HG03354 (cell line): ENCODE measurements at regions not wholly inside any gene's neighbourhood (a gene's known extent, or its start where the extent isn't known, plus 50 kb on each side); places are given as distances from the start of the nearest gene placed in this dataset.
"Not testable (repeated sequence)": the region's sequence is repeated elsewhere in the genome, so short reads cannot be mapped to it uniquely, and the experiment has no call there.

Experiments used
- ATAC-seq: cut with Tn5 transposase; IDR thresholded peaks from one replicate; pipeline ENCODE4 v1.9.1; 2021; ENCODE audit warnings: mild to moderate bottlenecking; ENCODE audit not compliant: unreplicated experiment, poor library complexity, severe bottlenecking

DNA sequence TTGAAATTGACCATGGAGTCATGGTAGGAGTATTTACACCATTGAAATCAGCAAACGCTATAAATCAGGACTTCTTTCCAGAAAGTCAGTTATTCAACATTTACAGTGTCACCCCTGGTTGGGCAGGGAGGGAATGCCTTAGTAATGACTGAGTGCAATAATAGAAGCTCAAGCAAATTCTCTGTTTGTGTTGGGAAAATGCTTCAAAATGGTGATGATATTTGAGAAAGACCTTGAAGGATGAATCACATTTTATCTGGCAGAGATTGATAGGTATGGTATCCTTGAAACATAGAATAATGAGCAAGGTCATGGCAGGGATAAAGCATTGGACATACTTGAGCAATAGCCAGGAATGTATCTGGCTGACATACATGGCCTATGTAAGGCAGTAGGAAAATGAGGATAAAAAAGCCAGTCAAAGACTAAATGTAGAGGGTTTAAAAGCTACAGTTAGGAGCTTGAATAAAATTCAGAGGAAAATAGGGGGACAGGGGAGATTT lies 248.7 kb downstream of the FMR1NB start:
- no peak for ATAC-seq

DNA sequence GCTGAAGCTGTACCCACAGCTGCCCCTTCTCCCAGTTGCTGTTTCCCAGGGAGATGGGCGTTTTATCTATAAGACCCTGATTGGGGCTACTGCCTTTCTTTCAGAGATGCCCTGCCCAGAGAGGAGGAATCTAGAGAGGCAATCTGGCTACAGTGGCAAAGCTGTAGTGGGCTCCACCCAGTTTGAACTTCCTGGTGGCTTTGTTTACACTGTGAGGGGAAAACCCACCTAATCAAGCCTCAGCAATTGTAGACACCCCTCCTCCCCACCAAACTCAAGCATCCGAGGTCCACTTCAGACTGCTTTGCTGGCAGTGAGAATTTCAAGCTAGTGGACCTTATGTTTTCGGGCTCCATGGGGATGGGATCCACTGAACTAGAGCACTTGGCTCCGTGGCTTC lies 240.4 kb upstream of the AFF2 start:
- ATAC-seq: no peak

DNA sequence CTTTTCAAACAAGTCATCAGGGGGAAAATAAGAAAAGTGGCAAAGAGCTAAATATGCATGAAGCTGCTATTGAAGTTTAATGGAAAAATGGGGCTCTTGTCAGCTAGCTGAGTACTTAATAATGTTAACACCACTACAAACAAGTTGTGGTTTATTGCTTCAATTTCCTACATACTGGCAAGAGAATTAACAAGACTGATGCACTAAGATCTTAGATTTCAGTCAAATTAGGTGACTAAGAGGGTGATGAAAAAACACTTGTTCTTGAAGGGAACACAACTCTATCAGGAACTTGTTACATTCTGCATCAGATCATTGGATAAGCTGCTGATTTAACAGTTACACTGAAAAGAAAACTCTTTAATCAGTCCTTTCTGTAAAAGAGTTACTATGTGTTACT lies 234.6 kb upstream of the AFF2 start:
- ATAC-seq: no peak

DNA sequence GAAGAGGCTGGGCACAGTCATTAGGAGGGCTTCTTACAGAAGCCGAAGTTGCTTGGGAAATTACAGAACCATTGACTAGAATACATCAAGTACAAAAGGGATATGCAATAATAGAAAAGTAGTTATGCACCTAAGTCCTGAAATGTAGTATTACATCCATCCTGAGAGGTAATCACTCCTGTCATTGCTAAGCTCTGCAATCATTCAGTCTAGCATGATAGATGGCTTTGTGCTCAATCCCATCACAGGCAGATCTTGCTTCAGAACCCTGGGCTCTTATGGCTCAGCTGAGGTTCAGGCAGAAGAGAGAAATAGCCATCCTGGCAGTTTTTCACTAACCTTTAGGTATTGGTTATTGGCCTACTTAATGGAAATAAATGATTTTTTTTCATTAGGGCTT lies 231.7 kb upstream of the AFF2 start:
- ATAC-seq: no peak

DNA sequence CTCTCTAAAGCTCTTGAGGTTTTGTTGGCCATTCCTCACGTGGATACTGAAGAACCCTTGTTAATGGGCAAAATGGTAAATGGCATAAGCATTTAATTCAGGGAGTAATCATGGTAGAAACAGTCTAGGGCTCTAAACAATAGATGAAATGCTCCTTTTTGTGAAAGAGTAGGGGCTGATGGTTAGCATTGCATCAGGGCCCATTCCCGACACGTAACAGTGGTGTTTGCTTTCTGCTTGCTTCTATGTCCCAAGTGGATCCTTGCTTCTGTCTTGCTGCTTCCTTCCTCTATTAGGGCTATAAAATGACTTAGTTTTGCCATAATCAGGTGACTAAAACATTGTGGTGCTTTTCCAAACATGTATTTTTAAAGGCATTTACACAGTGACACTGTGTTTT lies 230.9 kb upstream of the AFF2 start:
- no peak for ATAC-seq

DNA sequence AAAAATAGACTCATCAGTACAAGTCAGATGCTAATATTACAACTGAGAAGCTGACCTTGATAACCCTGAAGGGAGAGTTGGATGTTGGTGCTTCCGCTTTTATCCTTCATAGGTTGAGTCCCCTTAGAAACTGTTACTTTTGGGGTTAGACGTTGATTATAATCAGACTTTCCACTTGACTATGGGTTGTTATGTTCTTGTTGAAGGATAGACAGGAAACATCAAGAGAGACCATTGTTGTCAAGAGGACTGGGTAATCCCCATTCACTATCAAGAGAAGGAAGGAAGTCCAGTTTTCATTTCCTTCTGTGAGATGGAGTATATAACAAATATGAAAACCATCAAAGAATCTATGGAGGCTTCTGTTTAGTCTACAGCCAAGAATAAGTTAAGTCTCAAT lies 229.9 kb upstream of the AFF2 start:
- ATAC-seq: no peak

DNA sequence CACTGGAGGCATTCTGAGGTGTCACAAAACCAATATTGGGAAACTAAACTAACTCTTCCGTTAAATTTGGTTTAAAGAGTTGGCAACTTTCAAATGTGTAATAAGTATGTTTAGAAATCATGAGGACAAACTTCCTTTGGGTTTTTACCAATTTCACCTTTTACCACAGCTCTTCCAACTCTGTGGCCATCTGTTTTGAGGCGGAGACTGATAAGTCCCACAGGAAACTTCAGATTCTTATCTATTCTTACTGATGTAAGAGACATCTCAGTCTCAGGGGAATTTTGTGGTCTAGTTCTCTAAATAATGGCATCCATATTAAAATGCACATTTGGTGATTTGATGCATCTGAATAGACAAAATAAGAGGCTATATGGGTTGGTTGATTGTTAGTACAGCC lies 229.2 kb upstream of the AFF2 start:
- ATAC-seq: no peak

DNA sequence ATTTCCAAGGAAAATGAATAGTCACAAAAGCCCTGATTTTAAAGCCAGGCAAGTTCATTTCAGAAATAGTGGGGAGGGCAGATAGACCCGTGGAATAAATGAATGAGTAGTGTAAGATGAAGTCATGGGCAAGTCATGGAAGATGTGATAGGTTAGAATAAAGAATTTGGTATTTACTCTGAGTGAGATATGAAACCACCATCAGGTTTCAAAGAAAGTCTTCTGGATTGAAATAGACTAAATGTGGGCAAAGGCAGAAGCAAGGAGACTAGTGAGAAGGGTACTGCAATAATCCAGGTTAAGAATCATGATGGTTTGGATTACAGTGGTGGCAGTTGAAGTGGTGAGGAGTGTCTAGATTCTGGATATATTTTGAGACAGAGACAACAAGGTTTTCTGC lies 218.5 kb upstream of the AFF2 start:
- ATAC-seq: no peak

DNA sequence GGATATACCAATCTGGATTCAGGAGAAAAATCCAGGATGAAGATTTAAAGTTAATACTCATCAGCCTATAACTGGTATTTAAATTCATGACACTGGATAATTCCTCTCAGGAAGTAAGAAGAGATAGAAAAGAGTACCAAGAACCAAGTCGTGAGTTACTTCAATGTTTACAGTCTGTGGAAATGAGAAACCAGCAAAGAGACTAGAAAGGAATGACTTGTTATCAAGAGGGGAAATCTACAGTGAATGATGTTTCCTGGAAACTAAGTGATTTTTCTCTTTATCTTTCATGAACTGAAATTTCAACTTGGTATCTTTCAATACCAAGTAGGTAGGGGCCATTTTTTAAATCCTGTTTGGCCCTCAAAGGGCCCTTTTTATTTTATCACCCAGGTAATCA lies 217.9 kb upstream of the AFF2 start:
- ATAC-seq: no peak

DNA sequence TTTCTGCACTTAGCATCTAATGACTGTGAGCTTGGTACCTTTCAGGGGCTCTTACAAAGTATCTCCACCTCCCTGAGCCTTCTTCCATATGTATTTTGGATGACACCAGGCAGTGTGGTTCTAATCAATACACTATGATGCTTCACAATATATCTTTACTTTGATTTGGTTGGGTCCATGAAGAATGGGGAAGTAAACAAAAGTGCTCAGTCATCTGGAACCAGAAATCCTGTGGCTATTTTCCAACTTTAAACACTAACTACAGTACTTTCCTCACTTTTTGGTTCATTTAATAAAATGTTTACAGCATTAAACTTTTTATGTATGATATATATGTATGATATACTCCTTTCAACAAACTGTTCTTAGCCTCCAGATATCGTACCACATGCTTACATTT lies 216.4 kb upstream of the AFF2 start:
- ATAC-seq: no peak

DNA sequence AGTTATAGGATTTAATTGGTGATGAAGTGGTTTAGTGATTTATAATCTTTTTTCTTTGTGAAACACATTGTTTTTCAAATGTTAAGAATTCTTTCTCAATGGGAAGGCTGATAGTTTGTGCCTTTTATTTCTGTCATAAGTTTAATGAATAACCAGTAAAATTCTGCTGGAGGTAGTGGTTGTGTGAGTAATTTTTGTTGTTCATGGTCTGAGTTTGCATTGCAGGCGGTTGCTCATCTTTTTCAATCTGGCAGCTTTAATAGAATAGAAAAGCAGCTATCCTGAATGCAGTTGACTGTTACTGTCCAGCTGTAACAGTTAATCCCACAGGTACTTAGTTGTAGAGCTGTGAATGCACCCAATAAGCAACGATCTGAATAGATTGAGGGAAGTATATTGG lies 215.6 kb upstream of the AFF2 start:
- no peak for ATAC-seq

DNA sequence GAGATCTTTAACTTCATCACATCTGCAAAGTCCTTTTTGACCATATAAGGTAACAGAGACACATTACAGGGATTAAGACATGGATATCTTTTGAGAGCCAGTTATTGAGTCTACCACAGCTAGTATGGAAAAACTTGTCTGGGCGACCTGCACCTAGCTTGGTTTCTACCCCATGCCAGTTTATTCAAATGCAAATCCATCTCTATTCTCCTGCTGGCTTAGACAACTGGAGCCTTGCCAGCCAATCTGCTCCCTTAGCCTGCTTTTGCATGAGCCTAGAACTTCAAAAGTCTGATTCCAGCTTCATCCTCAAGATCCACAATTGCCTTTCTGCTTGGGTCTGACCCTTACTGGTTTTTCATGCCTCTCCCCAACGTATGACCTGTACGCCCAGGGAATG lies 212.0 kb upstream of the AFF2 start:
- ATAC-seq: no peak

DNA sequence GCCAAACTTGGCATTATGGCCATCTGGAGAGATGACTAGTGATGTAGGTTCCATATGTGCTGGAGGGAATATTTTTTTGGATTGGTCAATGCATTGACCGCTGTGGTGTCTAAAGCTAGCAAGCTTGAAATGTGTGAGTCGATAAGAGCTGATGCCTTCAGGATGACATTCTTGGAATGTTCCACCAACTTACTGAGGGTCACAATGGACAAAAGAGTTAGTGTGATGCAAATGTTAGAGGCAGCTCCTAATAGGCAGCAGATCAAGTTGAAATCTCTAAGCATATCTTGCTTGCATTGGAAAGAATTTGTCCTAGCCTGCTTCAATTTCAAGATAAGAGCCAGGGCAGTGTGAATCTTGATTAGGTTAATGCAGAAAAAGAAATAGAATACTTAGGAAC lies 210.4 kb upstream of the AFF2 start:
- no peak for ATAC-seq

DNA sequence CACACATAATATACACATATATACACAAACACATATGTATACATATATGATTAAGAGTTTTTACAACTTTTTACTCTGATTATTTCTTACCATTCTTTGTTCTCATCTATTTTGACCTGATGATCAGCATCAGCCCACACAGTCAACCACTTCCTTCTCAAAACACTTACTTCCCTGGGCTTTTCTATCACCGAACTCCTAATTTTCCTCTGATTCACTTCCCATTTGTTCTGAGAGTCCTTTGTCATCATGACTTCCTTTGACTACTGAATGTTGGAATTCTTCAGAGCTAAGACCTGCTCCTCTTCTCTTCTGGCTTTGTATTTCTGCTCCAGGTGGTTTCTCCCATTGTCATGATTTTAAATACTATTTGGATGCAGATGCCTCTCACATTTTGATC lies 209.5 kb upstream of the AFF2 start:
- no peak for ATAC-seq

DNA sequence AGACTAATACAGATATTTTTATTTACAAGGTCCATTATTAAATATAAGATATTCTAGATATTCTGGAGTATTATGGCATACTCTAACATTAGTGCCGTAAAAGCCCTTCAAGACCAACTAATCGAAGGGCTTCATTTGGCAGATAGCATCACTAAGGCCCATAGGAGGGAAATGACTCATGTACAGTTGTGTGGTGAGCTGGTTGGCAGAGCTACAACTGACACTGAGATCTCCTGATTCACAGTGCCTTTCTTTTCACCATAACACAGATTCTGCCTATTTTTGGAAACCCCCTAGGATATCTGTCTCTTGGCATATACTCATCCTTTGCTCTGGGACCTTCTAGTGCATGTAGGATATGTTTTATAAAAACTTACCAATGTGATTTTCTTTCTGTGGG lies 201.7 kb upstream of the AFF2 start:
- ATAC-seq: no peak

DNA sequence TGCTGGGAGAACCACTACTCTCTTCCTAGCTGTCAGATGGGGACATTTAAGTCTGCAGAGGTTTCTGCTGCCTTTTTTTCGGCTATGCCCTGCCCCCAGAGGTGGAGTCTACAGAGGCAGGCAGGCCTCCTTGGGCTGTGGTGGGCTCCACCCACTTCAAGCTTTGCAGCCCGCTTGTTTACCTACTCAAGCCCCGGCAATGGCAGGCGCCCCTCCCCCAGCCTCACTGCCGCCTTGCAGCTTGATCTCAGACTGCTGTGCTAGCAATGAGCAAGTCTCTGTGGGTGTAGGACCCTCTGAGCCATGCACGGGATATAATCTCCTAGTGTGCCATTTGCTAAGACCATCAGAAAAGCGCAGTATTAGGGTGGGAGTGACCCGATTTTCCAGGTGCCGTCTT lies 195.2 kb upstream of the AFF2 start:
- ATAC-seq: not testable (repeated sequence)

DNA sequence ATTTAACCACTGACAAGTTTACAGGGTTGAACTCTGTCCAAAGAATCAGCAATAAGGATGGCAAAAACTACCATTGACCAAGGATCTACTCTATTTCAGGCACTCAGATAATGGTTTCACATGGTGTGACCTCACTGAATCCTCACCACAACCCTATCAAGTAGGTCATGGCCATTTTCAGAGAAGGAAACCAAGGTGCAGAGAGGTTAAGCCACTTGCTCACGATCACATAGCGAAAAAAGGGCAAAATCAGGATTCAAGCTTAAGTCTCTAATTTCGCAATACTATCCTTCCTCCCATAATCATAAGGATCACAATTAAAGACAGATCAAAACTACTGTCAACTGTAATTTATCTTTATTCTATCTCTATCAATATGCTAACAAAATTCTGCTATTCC lies 191.0 kb upstream of the AFF2 start:
- ATAC-seq: no peak

DNA sequence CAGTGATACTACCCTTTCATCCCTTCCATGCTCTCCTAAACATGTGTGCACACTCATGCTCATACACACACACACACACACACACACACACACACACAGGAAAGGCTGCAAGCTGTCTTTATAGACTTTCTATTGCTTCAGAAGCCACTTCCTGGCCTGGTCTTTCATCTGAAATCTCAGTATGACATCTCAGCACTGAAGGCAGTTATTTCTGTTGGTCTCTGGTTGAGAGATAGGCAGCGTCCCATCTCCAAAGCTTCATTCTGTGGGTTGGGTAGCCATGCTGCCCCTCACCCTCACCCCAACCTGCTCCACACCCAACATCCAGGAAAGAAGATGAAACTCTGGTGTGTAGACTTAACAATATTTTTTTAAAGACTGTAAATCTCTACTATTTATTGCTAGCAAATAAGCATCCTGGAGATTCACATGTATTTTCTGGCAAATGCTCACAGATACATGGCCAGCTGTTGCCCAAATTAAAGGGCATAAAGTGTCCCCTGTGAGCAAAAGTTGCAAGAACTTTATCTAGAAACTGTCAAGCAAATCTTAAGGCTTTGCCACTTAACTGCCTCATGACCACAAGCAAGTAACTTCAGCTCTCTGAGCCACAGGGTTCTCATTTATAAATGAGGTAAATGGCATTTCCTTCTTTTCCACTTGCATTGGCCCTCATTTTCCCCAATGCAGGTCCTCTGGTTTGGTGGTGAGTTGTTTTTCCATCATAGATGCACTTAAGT lies 189.8 kb upstream of the AFF2 start:
- ATAC-seq: peak; percentile 88

DNA sequence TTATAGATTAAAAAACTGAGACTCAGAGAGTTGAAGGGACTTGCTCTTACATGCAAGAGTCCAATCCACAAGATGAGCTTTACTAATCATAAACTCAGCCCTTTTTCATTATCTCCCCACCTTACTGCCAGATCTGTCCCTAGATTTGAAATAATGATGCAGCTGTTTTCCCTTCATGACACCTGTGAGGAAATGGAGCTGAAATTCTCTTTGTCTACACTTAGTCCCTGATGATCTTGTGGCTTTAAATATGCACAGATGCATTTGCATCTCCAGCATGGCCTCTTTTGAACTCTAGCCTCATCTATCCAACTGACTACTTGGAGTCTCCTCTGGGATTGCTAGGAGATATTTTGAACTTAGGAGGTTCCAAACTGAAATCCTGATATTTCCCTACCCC lies 188.9 kb upstream of the AFF2 start:
- ATAC-seq: no peak

DNA sequence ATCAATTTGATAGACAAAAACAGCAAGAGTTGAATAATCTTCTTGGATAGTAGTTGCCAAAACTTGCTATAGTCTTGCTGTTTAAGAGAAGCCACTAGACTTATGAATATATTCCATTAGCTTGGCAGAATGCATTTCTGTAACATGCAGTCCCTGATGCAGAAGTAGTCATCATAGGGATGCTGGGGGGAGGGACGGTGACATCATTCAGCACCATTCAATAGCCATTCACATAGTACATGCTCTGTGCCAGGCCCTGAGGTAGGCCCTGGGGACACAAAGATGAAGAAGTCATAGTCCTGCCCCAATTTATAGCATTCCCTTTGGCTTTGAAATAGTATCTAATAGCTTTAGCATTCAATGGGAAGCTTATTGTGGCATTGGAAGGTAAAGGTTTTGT lies 185.5 kb upstream of the AFF2 start:
- ATAC-seq: no peak

DNA sequence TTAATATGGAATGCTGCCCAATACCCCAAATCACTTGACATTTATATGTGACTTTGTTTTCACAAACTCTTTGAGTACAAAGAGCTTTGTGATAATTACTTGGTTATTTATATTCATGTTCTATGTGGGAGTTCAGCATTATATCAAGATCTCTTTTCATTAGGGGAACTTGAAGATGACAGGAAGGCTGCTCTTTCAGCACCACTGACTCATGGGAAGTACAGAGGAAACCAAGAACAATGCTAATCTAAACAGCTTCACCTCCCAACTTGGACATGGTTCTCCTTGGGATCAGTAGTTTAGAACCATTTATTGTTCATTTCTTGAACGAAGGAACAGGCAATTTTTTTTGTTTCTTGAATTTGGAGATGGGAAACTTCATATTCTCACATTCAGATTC lies 184.0 kb upstream of the AFF2 start:
- ATAC-seq: no peak

DNA sequence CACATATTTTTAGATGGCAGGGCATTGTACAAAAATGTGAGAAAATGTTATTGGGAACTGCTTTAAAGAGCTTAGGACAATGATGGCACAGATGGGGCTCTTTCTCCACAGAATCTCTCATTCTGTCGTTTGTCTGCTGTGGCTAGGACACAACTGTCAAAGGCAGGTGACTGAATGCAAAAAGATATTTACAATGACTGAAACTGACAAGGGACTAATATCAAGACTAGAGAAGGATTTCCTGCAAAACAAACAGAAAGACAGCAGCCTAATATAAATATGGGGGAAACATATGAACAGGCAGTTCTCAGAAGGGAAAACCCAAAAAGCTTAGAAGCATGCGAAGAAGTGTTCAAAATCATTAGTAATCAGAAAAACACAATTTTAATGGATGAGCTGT lies 177.5 kb upstream of the AFF2 start:
- no peak for ATAC-seq
